Esophagus squamous epithelium (tissue), 4 donors: ENCODE measurements at regions not wholly inside any gene's neighbourhood (a gene's known extent, or its start where the extent isn't known, plus 50 kb on each side); places are given as distances from the start of the nearest gene placed in this dataset.

ENCODE experiments used
- CTCF ChIP-seq, 6 experiments: fragments of 450-650 bp in 4 of 6; fragments of 200-600 bp in 2 of 6; sonication (generic) in 2 of 6; IDR thresholded peaks; one replicate each; pipeline ENCODE4 v1.5.1; 2016 to 2019; ENCODE audit warnings: antibody characterized with exemption in 6 of 6, mild to moderate bottlenecking in 4 of 6, moderate library complexity in 4 of 6
- POLR2A ChIP-seq, 4 donors: fragments of 450-650 bp; IDR thresholded peaks; one replicate each; pipeline ENCODE4 v1.6.1; 2017; ENCODE audit warnings: antibody characterized with exemption in 4 of 4, mild to moderate bottlenecking in 4 of 4, moderate library complexity in 3 of 4

GRCh38 chr5:147080391-147080790, 154.4 kb upstream of the STK32A start:
- TF ChIP-seq CTCF (IDR thresholded peaks at IDR 0.05) (no peak), POLR2A (IDR thresholded peaks at IDR 0.05) (no peak)
